Tongue (tissue), 1 donor: ENCODE measurements at regions not wholly inside any gene's neighbourhood (a gene's known extent, or its start where the extent isn't known, plus 50 kb on each side); places are given as distances from the start of the nearest gene placed in this dataset.

Experiments used
- DNase-seq: peaks from one replicate; pipeline ENCODE4 v3.0.0-alpha.2; 2015

DNA sequence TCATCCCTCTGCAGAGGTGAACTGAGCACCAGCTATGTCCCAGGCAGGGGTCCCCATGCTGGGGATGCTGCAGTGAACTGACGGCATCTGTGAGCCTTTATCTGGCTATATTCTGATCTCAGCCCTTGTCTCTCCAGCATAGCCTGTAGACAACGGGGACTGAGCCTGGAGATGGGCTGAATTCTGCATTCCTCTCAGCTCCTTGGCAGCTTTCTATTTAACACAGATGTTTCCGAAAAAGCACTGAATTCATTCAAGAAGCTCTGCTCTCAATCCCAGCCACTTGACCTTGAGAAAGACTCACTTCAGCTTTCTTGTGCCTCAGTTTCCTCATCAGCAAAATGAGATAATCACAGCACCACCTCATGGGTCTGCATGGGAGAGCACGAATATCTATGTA is 204.4 kb upstream of the PMEPA1 start:
- no peak for DNase-seq

DNA sequence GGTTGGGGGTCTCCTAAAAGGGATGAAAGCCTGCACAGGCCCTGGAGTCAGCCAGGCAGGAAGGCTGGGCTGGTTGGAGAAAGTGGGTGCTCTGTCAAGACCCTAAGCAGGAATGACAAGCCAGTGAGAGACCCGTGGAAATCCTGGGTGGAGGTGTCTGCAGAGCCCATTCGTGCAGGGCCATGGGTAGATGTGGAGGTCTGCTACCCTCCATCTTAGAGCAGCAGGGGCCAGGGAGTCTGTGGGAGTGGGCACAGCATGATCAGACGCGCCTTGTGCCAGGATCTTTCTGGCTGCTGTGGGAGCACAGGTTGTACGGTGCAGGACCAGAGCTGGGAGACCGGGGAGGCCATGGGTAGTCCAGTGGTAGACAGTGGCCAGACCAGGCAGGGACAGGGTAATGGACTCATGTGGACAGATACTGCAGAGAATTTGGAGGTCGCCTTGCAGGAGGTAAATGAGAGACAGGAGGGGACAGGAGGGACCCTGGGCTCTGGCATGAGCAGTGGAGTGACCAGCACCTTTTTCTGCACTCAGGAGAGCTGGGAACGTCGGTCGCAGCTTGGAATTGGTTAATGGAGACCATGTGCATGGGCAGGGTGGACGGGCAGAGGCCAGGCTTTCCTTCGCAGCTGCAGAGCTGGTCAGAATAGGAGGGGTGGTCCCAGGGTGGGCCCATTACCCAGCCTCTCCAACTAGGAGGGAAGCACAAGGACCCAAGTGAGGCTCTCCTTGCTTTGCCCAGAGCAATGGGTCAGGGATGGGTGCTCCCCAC is 203.5 kb upstream of the PMEPA1 start:
- DNase-seq: no peak

DNA sequence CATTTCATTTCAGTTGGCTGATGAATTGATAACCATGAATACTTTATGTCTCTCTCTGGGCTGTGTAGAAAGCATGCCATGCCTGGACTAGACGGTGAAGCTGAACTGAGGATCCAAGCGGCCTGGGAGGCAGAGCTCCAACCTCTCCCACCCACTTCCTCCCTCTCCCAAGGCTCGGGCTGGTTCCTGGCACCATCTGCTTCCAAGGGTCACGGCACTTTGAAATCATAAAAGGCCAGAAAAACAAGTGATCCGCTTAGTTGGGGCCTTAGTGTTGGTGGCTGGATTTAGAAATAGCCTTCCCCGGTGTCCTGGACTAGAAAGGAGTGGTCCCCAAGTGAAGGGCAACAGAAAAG is 202.4 kb upstream of the PMEPA1 start:
- no peak for DNase-seq

DNA sequence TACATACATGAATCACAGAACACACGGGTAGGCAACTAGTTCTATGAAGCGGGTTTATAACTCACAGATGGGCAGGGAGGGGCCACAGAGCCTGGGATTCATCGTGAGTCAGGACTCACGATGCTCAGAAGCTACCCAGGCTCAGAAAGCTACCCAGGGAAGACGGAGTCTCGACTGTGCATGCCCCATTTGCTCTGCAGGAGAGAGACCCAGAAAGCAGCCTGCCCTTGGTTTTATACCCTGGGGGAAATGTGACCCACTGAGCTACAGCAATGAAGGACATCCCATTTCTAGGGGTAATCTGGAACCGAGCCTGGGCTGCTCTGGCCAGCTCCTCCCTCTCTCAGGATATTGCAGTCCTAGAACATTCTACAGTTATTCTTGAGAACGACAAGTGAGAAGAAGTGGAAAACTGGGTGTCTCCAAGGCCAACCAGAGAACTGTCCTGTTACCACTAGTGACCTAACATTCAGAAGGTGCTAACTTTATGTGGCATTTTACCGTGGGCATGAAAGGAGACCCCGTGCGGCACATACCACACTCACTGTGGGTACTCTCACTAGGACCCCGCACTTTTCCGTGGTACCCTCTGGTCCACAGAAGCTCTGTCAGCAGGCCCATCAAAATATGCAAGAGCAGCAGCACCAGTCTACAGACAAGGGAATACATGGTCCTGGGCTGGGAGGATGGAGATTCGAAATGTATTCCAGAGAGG is 201.9 kb upstream of the PMEPA1 start:
- DNase-seq: no peak

GRCh38 chr20:57910716-57911115 is 200.9 kb upstream of the PMEPA1 start:
- DNase-seq: no peak

- DNase-seq: no peak
These were observed 200.0 kb upstream of the PMEPA1 start for GRCh38 chr20:57909763-57910331.

- DNase-seq: peak; percentile 35
These were observed 199.2 kb upstream of the PMEPA1 start for GRCh38 chr20:57908704-57909630.

GRCh38 chr20:57908226-57908625 is 198.4 kb upstream of the PMEPA1 start:
- DNase-seq: no peak

- peak; percentile 43 for DNase-seq
These were observed 197.6 kb upstream of the PMEPA1 start for GRCh38 chr20:57907131-57908000.

- no peak for DNase-seq
These were observed 195.6 kb upstream of the PMEPA1 start for GRCh38 chr20:57905448-57905847.

GRCh38 chr20:57904314-57905105 is 194.7 kb upstream of the PMEPA1 start:
- no peak for DNase-seq

DNA sequence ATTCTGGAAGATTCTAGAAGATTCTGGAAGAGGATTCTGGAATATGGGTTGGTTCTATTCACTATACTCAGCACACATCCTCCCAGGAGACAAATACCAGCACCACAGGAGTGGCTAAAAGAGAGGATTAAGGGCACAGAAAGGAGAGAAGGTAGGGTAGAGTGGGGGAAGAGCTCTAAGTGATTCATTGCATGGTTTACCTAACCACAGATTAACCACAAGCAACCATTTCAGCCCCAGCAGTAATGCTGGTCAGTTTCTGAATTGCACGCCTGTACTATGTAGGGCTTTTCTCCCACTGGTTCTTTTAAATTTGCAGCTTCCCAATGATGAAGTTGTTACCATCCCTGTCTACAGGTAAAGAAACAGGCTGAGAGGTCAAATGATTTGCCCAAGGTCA is 192.7 kb upstream of the PMEPA1 start:
- no peak for DNase-seq

- no peak for DNase-seq
These were observed 191.7 kb upstream of the PMEPA1 start for GRCh38 chr20:57901526-57901925.

DNA sequence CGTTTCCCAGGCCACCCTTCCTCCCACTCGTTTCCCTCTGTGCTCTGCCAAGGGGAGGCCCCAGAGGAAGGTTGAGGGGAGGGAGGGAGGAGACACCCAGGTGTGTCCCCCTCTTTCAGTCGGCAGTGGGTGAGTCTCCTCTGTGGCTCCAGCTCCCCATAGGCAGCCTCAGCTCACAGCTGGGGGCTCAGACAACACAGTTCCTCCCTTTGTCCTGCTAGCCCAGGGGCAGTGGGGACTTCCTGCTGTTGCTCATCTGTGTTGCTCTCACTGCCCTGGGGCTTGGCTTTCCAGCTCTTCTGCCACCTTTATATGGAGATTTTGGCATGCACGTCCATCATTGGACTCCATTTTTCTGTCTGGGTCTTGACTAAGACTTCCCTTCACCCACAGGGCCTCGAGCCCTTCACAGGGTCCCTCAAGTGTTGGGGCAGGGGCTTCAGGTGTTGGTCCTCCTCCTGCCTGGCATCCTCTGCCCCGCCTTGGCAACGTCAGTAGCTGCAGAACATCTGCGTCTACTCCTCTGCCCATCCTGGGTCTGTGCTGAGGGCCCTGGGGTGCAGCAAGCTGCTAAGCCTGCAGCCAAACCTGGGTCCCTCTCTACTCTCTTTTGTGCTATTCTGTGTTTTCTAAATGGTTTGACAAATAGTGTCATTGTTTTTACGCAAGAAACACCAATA is 190.6 kb upstream of the PMEPA1 start:
- DNase-seq: no peak

- DNase-seq: peak; percentile 26
These were observed 189.7 kb upstream of the PMEPA1 start for GRCh38 chr20:57899554-57899953.

GRCh38 chr20:57898332-57898731 is 188.5 kb upstream of the PMEPA1 start:
- no peak for DNase-seq

GRCh38 chr20:57897891-57898290 is 188.1 kb upstream of the PMEPA1 start:
- DNase-seq: no peak

GRCh38 chr20:57897156-57897874 is 187.5 kb upstream of the PMEPA1 start:
- DNase-seq: no peak

GRCh38 chr20:57896563-57896962 is 186.7 kb upstream of the PMEPA1 start:
- DNase-seq: no peak
